Keratinocyte (primary cell): ENCODE measurements at regions not wholly inside any gene's neighbourhood (a gene's known extent, or its start where the extent isn't known, plus 50 kb on each side); places are given as distances from the start of the nearest gene placed in this dataset.

Source experiments
- DNase-seq: peaks from one replicate; pipeline ENCODE4 v3.0.0-alpha.2; 2011; ENCODE audit warnings: low read depth, missing footprints, low spot score
- FAIRE-seq: peaks from 2 replicates; lab custom pipeline; 2011; peaks lifted over from hg19 to GRCh38; lab: Jason Lieb, UNC
- H2AFZ ChIP-seq: 2 replicates; pipeline ENCODE4 v1.6.0; 2012; ENCODE audit warnings: low read length, control low read depth, inconsistent platforms; ENCODE audit not compliant: control insufficient read depth
- H3K27ac ChIP-seq: 2 replicates; pipeline ENCODE4 v1.5.1; 2011; ENCODE audit warnings: low read length; ENCODE audit not compliant: control insufficient read depth, insufficient read depth
- H3K27me3 ChIP-seq: 3 replicates; pipeline ENCODE4 v1.6.0; 2011; ENCODE audit warnings: low read length; ENCODE audit not compliant: control insufficient read depth, insufficient read depth; ENCODE audit errors: extremely low read depth
- H3K36me3 ChIP-seq, 2 experiments: 2 replicates in 1 of 2; 3 replicates in 1 of 2; pipeline ENCODE4 v1.5.1; 2011; ENCODE audit warnings: low read length in 2 of 2, mild to moderate bottlenecking in 1 of 2; ENCODE audit not compliant: control insufficient read depth in 2 of 2, insufficient read depth in 2 of 2; ENCODE audit errors: extremely low read depth in 1 of 2
- H3K4me1 ChIP-seq: 3 replicates; pipeline ENCODE4 v1.5.1; 2011; ENCODE audit warnings: low read length; ENCODE audit not compliant: control insufficient read depth, insufficient read depth; ENCODE audit errors: extremely low read depth
- H3K4me2 ChIP-seq: 3 replicates; pipeline ENCODE4 v1.6.0; 2011; ENCODE audit warnings: low read depth, low read length; ENCODE audit not compliant: control insufficient read depth, insufficient read depth; ENCODE audit errors: extremely low read depth
- H3K4me3 ChIP-seq, 3 experiments: fragments of 200-600 bp in 1 of 3; sonication (generic) in 1 of 3; 2 replicates in 2 of 3; 3 replicates in 1 of 3; pipeline ENCODE4 v1.5.1; 2011 to 2016; ENCODE audit warnings: low read length in 3 of 3, mild to moderate bottlenecking in 3 of 3, control low read depth in 2 of 3, inconsistent platforms in 1 of 3, low read depth in 1 of 3, mixed read lengths in 1 of 3, mixed run types in 1 of 3, moderate library complexity in 1 of 3; ENCODE audit not compliant: control insufficient read depth in 2 of 3, insufficient read depth in 2 of 3; ENCODE audit errors: extremely low read depth in 1 of 3
- H3K79me2 ChIP-seq: 2 replicates; pipeline ENCODE4 v1.6.0; 2012; ENCODE audit warnings: low read length; ENCODE audit not compliant: control insufficient read depth, insufficient read depth
- H3K9ac ChIP-seq: 3 replicates; pipeline ENCODE4 v1.6.0; 2011; ENCODE audit warnings: low read length; ENCODE audit not compliant: control insufficient read depth, insufficient read depth; ENCODE audit errors: extremely low read depth
- H3K9me1 ChIP-seq: 3 replicates; pipeline ENCODE4 v1.6.0; 2011; ENCODE audit warnings: low read length; ENCODE audit not compliant: control insufficient read depth, insufficient read depth; ENCODE audit errors: extremely low read depth
- H3K9me3 ChIP-seq: 2 replicates; pipeline ENCODE4 v1.5.1; 2012; ENCODE audit warnings: low read depth, low read length; ENCODE audit not compliant: control insufficient read depth
- H4K20me1 ChIP-seq: 3 replicates; pipeline ENCODE4 v1.6.0; 2011; ENCODE audit warnings: low read length; ENCODE audit not compliant: control insufficient read depth, insufficient read depth; ENCODE audit errors: extremely low read depth
- CTCF ChIP-seq, 3 experiments: IDR thresholded peaks in 1 of 3; conservative IDR thresholded peaks in 1 of 3; optimal IDR thresholded peaks in 1 of 3; 2 replicates in 2 of 3; 3 replicates in 1 of 3; pipeline versions ENCODE3 to v1.5.1; 2011; ENCODE audit warnings: low read length in 3 of 3, mild to moderate bottlenecking in 3 of 3, moderate library complexity in 2 of 3, control low read depth in 1 of 3, inconsistent platforms in 1 of 3; ENCODE audit not compliant: insufficient read depth in 2 of 3; ENCODE audit errors: extremely low read depth in 1 of 3
- EZH2 ChIP-seq: IDR thresholded peaks from one replicate; pipeline ENCODE4 v1.6.1; 2012; ENCODE audit warnings: inconsistent platforms, mild to moderate bottlenecking, low read length, moderate library complexity
- dilution Hi-C: fragments of 300-500 bp; cut with MboI; formaldehyde crosslinking; loops from one replicate; pipeline ENCODE4 v1.7.0; 2020; ENCODE audit warnings: low sequenced_read_pairs; ENCODE audit not compliant: extremely low pct_ligation_motif_present

GRCh38 chr15:53462651-53463050, 296.8 kb downstream of the WDR72 start:
- H3K27ac ChIP-seq: no peak overlapping the region
- dilution Hi-C loops: no loop called here

GRCh38 chr15:53461677-53462076, 297.8 kb downstream of the WDR72 start:
- Histone ChIP-seq H3K9me1 (no peaks in the 10 kb centered on the region), H2AFZ (no peak overlapping the region), H3K9me3 (no peaks in the 10 kb centered on the region), H3K27me3 (no peaks in the 10 kb centered on the region), H3K4me3 (no peak overlapping the region), H3K27ac (no peak overlapping the region), H4K20me1 (no peaks in the 10 kb centered on the region), H3K4me2 (no peak overlapping the region), H3K9ac (no peak overlapping the region), H3K36me3 (no peaks in the 10 kb centered on the region), H3K79me2 (no peaks in the 10 kb centered on the region), H3K4me1 (no peaks in the 10 kb centered on the region)
- TF ChIP-seq EZH2: no peak
- no peak for TF ChIP-seq CTCF (optimal IDR thresholded peaks at IDR 0.05 in 1 of 3, IDR thresholded peaks at IDR 0.05 in 1 of 3, conservative IDR thresholded peaks at IDR 0.05 in 1 of 3; ENCODE audit: extremely low read depth in 1 of 3, insufficient read depth in 2 of 3, low read length in 3 of 3)
- DNase-seq: no peak
- FAIRE-seq: no peak
- dilution Hi-C loops: no loop called here

More at GRCh38 chr15:53462651-53463050, 296.8 kb downstream of the WDR72 start:
- H3K9ac ChIP-seq: no peak overlapping the region
- H2AFZ ChIP-seq: no peak overlapping the region
- no peaks in the 10 kb centered on the region for H3K9me3 ChIP-seq
- H3K4me2 ChIP-seq: no peak overlapping the region
- H3K9me1 ChIP-seq: no peaks in the 10 kb centered on the region
- H3K36me3 ChIP-seq: no peaks in the 10 kb centered on the region
- H3K79me2 ChIP-seq: no peaks in the 10 kb centered on the region
- no peak for DNase-seq
- H3K27me3 ChIP-seq: no peaks in the 10 kb centered on the region
- H3K4me3 ChIP-seq: no peak overlapping the region
- TF ChIP-seq CTCF (optimal IDR thresholded peaks at IDR 0.05 in 1 of 3, IDR thresholded peaks at IDR 0.05 in 1 of 3, conservative IDR thresholded peaks at IDR 0.05 in 1 of 3; ENCODE audit: extremely low read depth in 1 of 3, insufficient read depth in 2 of 3, low read length in 3 of 3) (no peak), EZH2 (no peak)
- no peaks in the 10 kb centered on the region for H3K4me1 ChIP-seq
- no peaks in the 10 kb centered on the region for H4K20me1 ChIP-seq
- FAIRE-seq: no peak
